ENCODE measurements at regions not wholly inside any gene's neighbourhood (a gene's known extent, or its start where the extent isn't known, plus 50 kb on each side); places are given as distances from the start of the nearest gene placed in this dataset.

DNA sequence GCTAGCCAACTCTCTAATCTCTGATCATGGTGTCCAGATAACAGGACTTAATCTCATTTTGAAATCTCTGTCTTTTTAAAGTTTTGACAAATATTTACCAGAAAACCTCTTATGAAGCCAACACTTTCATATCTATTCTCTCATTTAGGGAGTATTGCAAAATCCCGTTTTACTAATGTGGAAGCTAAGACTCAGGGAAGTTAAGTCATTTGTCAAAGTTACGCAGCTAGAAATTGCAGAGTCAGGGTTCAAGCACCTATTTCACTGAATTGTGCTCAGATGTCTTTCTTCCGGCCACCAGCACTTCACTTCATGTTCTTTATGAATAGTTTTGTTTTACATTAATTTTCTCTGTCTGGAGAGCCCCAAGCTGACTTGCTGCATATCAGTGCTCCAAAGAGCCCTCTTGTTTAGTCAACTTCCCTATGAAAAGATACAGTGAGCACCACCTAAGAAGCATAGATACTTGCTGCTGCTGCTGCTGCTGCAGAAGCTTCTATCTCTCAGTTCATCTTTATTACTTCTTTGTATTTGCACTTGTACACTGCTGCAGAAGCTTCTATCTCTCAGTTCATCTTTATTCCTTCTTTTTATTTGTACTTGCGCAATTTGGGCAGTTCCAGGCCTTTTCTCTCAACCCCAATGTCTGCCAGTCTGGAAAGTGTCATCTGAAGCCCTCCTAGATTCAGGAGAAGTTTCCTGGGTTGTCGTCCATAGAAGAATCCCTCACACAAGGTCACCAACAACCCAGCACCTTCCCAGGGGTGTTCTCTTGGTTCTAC, 329.7 kb downstream of the MAFB start:
- DNase-seq: no peak

DNA sequence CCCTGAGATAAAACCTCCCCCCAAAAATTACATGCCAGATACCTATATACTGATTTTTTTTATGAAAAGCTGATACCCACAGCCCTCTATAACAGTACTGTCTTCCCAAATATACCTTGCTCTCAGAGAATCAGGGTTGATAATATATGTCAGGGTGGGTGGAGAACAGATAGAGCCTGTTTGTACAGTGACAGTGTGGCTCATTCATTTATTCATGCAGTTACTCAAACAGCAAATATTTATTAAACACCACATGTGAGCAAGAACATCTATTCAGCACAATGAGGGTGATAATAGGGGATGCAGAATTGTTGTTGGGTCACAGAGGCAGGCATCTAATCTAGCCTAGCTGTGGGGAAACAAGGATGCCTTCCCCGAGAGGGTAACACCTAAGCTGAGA, 334.2 kb downstream of the MAFB start:
- no peak for DNase-seq

DNA sequence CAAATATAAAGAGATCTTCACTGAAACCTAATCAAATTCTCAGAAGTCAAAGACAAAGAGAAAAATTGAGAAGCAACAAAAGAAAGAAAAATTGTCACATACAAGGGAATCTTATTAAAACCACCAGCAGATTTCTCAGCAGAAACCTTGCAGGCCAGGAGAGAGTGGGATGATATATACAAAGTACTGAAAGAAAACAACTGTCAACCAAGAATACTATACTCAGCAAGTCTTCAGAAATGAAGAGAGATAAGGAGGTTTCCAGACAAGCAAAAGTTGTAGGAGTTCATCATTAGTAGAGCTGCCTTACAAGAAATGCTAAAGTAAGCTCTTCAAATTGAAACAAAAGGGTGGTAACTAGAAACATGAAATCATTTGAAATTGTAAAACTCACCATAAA, 345.6 kb downstream of the MAFB start:
- DNase-seq: no peak

DNA sequence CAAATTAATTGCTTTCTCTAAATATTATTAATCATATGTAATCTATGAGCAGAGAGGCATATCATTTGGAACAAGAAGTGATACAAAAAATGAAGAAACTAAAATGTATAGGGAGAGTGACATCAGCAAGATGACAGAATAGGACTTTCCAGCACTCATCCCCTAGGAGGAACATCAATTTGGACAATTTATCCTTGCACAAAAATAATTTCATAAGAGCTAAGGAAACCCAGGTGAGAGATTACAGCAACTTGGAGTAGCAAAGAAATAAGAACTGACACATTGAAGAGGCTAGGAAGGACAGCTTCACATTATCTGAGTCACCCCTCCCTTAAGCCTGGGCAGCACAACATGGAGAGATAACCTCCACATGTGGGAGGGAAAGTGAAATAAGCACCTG, 347.5 kb downstream of the MAFB start:
- DNase-seq: no peak

DNA sequence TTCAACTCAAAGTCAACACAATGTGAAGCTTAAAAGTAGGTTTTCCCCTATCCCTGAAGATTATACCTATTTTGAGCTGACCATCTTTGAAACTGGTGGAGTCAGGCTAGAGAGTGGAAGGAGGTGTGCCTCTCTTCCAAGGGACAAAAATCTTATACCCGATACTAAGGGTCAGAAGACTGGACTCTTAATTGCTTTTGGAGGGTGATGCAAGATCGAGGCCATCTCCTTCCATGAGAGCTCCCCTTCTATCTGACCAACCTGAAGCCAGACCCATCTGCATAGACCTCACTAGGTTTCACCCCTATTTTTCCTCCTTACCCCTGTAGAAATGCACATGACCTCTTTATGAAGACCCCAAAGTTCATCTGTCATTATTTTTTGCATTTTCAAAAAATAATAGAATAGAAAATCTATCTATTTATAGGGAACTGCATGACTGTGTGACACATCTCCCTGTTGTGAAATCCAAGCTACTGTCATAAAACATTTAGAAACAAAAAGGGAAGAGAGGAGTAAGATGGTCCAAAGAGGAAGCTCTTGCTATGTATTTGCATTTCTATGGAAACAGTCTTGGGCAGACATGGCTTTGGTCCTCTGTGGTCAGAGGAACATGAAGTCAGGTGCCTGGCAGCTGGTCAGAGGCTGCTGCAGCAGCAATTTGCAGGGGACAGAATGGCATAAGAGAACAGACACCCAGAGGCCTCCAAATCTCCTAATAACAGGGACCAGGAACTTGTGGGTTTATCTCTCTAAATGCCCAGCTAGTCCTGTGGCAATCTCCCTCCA, 349.2 kb downstream of the MAFB start:
- DNase-seq: peak; percentile 49

DNA sequence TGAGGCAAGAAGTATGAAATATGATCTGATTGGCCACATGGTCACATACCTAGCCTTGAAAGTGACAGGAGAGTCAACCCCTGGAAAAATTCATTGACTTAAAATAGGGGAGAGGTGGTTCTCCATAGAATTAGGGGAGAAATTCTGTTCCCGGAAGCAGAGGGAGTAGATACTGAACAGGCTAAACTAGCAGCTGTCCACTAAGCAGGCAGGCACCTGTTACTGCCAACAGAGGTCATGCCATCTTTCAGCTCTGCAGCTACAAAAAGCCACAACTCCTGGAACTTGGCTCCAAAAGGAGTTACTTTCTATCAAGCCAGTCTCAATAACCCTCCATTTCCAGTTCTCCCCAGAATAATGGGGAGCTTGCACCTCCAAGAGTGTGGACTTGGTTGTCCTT, 352.5 kb downstream of the MAFB start:
- no peak for DNase-seq

DNA sequence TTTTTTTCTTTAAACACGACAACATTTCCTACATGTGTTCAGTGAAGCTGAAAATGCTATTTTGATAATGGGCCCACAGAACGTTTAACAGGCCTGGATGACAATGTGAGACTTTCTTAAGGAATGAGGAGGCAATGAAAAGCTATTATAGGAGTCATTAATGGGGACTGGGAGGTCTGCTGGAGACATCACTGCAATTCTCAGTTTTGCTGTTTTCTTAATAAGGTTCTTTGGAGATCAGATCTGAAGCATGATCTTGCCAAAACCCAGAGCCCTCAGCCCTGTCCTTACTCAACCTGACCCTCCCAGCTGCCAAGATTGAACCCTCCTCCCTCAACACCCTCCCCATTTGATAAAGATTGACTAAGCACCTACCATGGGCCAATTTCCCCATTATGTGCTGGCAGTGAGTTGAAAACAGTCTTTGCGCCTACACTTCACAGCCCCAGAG, 353.1 kb downstream of the MAFB start:
- DNase-seq: no peak

DNA sequence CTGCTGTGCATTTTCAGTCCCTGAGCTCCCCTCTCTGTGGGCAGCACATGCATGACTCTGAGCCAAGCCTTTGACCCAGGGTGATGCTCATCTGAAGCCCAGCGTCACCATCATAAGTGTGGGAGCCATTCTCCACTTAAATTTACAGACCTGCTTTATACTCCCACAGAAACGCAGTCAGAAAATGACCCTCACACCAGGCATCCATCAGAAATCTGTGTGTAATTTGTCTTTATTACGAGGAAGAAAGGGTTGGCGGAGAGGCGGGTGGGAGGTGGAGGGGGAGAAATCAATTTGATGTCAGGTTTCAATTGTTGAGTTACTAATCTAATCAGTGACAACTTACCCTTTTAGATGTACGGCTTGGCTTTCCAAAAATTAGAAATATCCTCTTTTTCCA, 353.6 kb downstream of the MAFB start:
- no peak for DNase-seq

DNA sequence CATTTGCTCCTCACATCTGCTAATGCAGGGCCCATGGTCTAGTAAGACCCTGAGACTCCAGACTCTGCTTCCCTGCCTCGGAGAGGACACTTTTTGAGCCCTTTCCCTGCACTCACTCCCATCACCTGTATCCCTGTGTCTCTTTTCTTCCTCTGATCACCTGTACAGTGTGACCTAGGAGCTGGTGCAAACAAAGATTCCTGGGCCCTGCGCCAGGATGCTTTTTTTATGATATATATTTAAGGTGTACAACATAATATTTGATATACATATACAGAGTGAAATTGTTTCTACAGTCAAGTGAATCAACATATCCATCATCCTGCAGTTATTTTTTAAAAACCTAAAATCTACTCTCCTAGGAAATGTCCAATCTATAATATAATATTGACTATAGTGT, 355.4 kb downstream of the MAFB start:
- DNase-seq: no peak

DNA sequence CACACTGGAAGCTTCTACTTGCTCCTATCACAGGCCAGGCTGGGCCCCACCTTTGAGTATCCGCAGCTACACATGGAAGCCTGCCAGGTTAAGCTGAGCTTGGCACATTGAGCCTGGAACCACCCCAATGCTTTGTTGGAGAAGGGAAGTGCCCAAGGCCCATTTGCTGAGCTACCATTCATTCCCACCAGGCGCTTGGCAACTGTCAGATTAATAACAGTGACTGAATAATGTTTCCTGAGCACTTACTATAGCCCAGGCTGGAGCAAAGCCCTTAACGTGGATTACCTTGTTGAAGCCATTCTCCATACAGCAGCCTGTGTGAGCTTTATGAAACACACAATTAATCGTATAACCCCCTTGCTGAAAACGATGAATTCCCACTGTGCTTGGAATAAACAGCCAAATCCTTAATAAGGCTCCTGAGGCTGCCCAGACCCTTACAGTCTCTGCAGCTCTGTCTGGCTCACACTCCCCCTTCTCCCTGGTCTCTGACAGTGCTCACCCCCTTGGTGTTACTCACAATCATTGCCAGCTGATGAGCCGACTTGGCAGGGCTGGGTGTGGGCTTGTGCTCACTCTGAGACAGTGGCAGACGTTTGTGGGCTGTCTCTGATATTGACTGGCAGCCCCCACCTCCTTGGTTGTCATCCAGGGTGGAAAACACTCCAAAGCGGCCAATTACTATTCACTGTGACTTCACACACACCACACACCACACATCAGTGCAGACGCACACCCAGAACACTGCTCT, 357.1 kb downstream of the MAFB start:
- no peak for DNase-seq

DNA sequence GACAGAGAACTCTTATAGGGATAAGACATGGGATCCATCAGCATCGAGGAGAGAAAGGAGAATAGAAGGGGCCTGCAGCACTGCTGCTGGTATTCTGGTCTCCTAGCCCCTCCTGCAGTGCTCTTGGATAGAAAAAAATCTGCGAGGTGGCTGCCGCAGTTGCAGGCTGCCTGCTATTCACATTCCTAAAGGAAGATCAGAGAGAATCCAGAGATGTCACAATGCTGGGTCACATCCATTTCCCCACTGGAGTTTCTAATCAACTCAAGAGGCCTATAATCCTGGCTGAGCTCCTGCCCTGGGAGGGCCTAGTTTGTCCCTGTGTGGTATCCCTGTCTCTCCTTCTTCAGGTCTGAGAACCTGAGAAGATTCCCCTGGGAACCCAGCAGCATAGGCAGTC, 357.8 kb downstream of the MAFB start:
- no peak for DNase-seq

DNA sequence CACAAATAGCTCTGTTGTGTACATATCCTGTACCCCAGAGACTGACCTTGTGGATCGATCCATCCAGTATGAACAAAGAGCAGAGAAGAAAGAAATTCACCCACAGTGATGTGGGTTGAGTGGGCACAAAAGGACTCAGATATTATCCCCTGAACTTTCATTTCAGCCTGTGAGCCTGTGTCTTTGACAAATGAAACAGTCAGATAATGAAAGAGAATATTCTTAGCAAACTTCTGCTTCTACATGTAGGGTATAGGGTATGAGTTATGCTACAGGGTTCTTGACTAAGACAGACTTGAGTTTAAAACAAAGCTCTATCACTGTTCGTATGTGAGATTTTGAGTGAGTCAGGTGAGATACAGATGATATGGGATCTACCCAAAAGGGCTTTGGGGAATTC, 359.7 kb downstream of the MAFB start:
- no peak for DNase-seq

DNA sequence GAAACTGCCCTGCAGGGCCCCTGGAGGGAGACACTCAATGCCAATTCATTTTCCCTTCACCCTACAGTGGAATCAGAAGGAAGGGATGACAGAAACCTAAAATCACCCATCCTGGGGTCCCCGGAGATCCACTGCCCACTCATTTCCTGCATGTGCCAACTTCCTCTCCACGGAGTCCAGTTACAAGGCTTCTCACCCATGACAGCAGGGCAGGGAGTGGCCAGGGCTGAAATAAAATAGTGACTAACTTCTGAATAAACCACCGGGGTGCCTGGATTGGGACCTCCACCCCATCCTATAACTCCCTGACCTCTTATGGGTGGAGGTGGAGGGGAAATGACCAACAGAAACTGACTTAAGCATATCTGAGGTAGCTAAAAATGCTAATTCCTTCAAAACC, 362.3 kb downstream of the MAFB start:
- no peak for DNase-seq

DNA sequence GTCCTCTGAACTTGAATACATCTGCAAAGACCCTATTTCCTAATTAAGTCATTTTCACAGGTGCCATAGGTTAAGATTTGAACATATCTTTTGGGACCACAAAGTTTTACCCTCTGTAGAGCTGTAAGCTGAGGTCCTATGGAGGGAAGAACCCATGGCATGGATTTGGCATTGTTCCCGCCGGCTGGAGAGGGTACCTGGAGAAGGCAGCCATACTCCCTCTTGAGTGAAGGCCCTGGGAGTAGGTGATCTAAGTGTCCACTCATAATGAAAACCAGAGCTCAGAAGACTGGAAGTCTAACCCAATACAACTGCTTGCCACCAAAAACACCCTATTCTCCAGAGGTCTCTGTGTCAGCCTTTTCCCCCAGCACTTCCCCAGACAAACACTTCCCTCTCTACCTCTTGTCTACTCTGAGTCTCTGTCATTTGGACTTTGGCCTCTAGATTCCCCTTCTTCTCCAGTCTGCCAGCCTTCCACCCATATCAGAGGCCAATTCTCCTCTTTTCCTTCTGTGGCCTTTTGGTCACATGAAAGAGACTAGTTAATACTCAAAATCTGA, 363.9 kb downstream of the MAFB start:
- DNase-seq: no peak

DNA sequence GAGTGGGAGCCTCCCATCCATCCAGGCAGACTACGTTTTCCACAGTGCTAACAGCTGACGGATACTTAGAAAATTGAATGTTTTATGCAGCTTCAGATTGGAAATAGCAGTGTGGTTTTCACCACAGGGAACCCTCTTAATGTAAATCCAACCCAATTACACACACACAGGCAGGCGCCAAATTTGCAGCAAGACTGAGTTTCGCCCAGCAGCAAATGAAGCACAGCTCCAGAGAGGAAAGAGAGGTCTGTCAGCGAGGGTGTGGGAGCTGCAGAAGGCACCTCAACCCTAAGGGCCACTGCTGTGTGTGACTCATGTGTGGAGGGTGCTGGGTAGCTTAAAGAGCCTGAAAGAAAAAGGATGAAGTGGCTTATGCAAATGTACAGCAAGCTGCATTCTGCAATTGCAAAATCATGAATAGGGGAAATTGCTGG, 365.7 kb downstream of the MAFB start:
- DNase-seq: no peak

DNA sequence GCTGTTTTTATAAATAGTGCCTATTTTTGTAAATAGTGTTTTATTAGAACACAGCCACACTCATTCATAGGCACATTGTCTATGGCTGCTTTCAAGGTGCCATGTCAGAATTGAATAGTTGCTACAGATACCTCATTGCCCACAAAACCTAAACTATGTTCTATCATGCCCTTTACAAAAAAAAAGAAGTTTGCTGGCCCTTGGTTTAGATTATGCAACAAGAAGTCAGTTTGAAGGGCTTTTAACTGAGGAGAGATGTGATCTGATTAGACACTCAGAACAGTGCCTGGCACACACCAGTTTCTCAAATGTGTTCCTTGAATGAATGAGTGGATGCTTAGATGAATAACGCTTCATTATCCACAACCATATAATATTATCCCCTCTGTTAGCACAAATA, 366.1 kb downstream of the MAFB start:
- no peak for DNase-seq

DNA sequence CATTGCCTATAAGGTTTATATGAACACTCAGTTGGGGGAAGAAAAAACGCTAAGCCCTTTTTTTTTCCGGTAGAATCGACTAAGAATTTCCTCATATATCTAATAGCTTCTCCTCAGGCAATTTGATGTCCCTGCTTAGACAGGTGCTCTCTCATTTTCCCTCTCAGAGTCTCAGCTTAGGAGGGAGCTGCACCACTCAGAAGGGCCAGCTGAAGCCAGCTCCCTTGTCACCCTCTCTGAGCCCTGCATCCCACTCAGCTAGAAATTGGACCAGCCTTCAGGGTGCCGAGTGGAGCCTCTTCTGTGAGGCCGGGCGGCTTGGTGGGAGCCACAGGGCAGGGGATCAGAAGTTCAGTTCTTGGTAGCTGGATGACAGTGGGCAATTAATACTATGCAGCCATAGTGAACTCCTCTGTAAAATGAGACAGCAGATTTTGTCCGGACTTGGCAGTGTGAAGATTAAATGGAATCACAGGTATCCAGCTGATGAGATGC, 368.5 kb downstream of the MAFB start:
- DNase-seq: no peak

DNA sequence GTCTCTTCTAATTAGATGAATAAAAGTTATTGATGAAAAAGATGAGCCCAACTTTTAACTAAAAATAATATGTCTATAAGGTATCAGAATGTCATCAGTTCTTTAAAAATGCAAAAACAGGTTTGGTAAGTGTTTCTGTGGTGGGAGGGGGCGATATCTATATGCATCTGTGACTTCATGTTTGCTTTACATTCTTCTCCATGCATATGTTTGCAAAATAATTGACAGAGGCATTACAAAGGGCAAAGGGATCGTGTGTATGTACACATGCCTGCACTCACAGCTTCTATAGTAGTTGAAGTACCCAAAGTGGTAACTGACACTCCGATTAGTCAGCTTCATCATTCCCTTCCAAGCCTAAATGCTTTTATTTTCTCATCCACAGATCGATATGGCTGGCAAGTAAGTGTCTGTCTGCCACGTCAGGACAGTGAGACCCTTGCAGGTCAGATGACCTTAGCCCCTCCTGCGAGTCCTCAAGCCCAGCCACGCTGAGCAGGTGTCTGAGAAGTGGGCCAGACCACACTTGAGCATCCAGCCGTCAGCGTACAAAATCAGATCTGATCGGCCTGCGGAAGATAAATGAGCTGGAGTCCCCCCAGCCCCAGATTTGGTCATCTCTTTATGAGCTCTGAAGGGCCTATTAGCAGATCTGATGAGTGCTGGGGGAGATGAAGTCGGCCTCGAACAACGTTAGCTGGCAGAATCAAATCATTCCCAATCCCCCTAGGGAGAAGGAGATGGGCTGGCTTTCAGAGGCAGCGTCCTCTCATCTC, 369.1 kb downstream of the MAFB start:
- DNase-seq: no peak

DNA sequence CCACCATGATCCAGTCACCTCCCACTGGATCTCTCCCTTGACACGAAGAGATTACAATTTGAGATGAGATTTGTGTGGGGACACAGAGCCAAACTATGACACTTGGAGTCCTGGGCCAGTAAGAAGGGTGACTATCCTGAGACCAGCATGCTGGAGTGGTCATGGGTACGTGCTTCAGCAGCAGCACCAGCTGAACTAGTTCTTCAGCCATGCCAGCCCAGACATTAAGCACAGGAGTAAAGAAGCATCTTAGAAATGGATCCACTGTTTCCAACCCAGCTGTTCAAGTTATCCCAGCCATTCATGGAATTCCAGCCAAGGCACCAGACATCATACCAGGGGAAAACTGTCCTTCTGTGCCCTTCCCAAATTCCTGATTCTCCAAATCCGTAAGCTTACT, 370.0 kb downstream of the MAFB start:
- no peak for DNase-seq

DNA sequence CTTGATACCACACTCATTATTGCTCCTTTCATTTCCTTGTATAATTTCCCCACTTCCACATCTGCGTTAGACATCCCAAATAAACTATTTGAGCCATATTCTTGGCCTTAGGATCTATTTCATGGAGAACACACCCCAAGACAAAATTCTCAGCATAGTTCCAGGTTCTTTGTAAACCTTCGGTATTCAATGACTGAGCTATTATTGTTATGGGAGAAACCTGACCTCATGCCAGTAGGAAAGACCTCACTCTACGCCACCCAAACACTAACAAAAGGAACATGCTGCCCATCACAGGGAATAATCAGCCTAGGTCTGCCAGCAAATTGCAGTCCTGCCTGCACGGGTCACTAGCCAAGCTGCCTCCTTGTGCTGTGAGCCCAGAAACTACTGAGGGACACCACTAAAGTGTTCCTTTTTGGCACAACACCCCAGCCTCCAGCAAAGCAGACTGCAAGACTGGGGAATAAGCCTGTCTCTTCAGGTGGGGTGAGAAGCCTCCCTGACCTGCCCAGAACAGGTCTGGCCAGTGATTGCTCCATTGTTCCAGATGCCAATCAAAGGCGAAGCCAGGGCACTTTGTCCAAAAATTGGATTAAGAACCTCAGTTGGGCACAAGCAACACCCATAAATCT, 371.8 kb downstream of the MAFB start:
- DNase-seq: no peak

DNA sequence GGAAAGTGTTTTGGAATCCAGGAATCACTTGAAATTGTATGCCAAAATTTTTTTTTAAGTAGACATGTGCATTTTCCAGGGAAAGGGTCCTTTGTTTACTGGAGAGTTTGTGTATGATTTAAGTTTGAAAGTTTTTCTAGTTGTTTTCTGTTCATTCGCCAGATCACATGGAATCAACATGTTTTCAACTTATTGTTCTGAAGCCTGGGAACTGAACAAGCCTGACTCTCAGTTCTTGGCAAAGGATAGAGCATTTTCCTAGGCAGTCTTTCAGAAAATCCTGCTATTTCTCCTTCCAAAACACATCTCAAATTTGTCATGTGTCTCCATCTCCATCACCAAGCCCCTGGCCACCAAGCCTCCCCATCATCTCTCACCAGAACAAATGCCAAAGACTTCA, 374.8 kb downstream of the MAFB start:
- no peak for DNase-seq

DNA sequence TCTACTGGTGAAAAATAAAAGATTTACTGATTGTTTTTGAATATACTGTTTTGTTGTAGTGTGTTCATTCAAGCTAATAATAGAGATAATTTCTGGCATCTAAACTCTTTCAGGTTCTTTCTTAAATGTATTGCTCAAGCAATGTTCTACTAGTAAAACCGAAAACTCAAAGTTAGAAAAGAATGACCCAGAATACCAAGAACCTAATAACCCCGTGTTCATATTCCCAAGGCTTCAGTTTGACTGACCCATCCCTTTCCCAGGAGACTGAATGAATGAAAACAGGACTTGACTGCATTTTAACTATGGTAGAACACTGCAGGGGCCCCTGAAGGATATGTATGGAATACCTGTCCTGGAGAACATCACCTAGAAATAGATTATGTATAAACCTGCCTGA, 375.3 kb downstream of the MAFB start:
- DNase-seq: no peak

All from femur (tissue), 1 donor.